Heart left ventricle (tissue), 16 donors: ENCODE measurements at regions not wholly inside any gene's neighbourhood (a gene's known extent, or its start where the extent isn't known, plus 50 kb on each side); places are given as distances from the start of the nearest gene placed in this dataset.
"Not testable (repeated sequence)": the region's sequence is repeated elsewhere in the genome, so short reads cannot be mapped to it uniquely, and the experiment has no call there.

Experiments used
- ATAC-seq, 4 donors: fragments of 200-7000 bp; cut with Tn5 transposase; one replicate each; pipeline ENCODE4 v1.9.1; 2020 to 2022; ENCODE audit warnings: moderate library complexity in 4 of 4, mild to moderate bottlenecking in 3 of 4, moderate number of reproducible peaks in 1 of 4
- DNase-seq, 5 donors: peaks; one replicate each; pipeline ENCODE4 v3.0.0-alpha.2; 2020
- H3K27ac ChIP-seq, 12 donors: fragments of 200-600 bp; sonication (generic) in 4 of 12; one replicate each; pipeline versions ENCODE4 v1.5.0 to v1.8.0; 2016 to 2022; ENCODE audit warnings: mild to moderate bottlenecking in 2 of 12
- H3K27me3 ChIP-seq, 9 donors: fragments of 200-600 bp; sonication (generic) in 2 of 9; one replicate each; pipeline versions ENCODE4 v1.5.1 to v1.8.0; 2016 to 2022; ENCODE audit warnings: mild to moderate bottlenecking in 3 of 9
- H3K36me3 ChIP-seq, 9 donors: fragments of 200-600 bp; sonication (generic) in 2 of 9; one replicate each; pipeline versions ENCODE4 v1.5.0 to v1.8.0; 2018 to 2022; ENCODE audit warnings: mild to moderate bottlenecking in 2 of 9
- H3K4me1 ChIP-seq, 12 donors: fragments of 200-600 bp; sonication (generic) in 4 of 12; one replicate each; pipeline versions ENCODE4 v1.5.0 to v1.8.0; 2016 to 2022; ENCODE audit warnings: mild to moderate bottlenecking in 3 of 12
- H3K4me3 ChIP-seq, 12 donors: fragments of 200-600 bp; sonication (generic) in 4 of 12; one replicate each; pipeline versions ENCODE4 v1.5.0 to v1.8.0; 2017 to 2022; ENCODE audit warnings: mild to moderate bottlenecking in 9 of 12, moderate library complexity in 4 of 12
- H3K9me3 ChIP-seq, 12 donors: fragments of 200-600 bp; sonication (generic) in 4 of 12; one replicate each; pipeline versions ENCODE4 v1.5.0 to v1.8.0; 2016 to 2022; ENCODE audit warnings: mild to moderate bottlenecking in 1 of 12
- CTCF ChIP-seq, 12 donors: fragments of 200-600 bp; sonication (generic) in 4 of 12; IDR thresholded peaks; one replicate each; pipeline versions ENCODE4 v1.5.0 to v1.8.0; 2018 to 2022; ENCODE audit warnings: antibody characterized with exemption in 12 of 12, mild to moderate bottlenecking in 5 of 12
- POLR2A ChIP-seq, 2 donors: fragments of 450-650 bp; IDR thresholded peaks; one replicate each; pipeline ENCODE4 v1.6.1; 2017; ENCODE audit warnings: antibody characterized with exemption in 2 of 2, mild to moderate bottlenecking in 2 of 2, moderate library complexity in 2 of 2
- WGBS, 4 donors: extraction: QIAGEN DNeasy Blood & Tissue Kit in 2 of 4; methylation state at CpG; one replicate each; pipeline versions ENCODE4 v1.1.5 to v1.1.7; 2013 to 2018; 5-methylcytosine and 5-hydroxymethylcytosine counted together
- intact Hi-C, 10 donors: fragments of 100-400 bp; cut with DNase I; formaldehyde crosslinking; loops; one replicate each; pipeline versions ENCODE4 v1.11.1 to v1.14.2; 2022
- donor health status: ischemic (EF 13 %, LVEDD 7.1; RV severe dilation, severe dysfunction).
- donor health status: healthy with polysubstance abuse.
- donor health status: DM: no; HTN: yes; CAD: no.
- donor health status: DM: no; HTN: no; CAD: no.
- donor health status: ischemic (EF 25% LVEDD 6.9; RV normal size, moderate dysfunction).
- donor health status: ischemic (EF 25% LVEDD 5.7; RV mildly dilated, moderate dysfunction).
- donor health status: healthy.
- donor health status: DM: yes; HTN: yes; CAD: no.
- donor health status: ischemic (EF 35%, LVEDD 5.7; RV mildly dilated, moderate dysfunction).
- donor health status: nonischemic (EF 11% LVEDD 7.7; RV severe dilation, severe dysfunction).
- donor health status: DM: yes; HTN: yes; CAD: no.
- donor health status: PGD.
- donor health status: ischemic (EF 29% LVEDD 5.4; RV normal size, mild dysfunction).
- donor health status: nonischemic (EF 23%, LVEDD 6.1; RV moderate dilation, normal function).

- Histone ChIP-seq H3K9me3 (peaks cover 0 to under 1% (median 0%) of the 10 kb centered on the region in 12 donors), H3K27me3 (no peaks in the 10 kb centered on the region), H3K27ac (no peak overlapping the region), H3K4me3 (no peak overlapping the region), H3K4me1 (no peaks in the 10 kb centered on the region), H3K36me3 (no peaks in the 10 kb centered on the region)
- intact Hi-C loops = no loop called here
- ATAC-seq = no peak
- 94 to 96% (median 95%) methylated on average over 4 of the region's 4 CpGs for WGBS, 4 donors
- no peak for TF ChIP-seq CTCF (IDR thresholded peaks at IDR 0.05)
- no peak for TF ChIP-seq POLR2A (IDR thresholded peaks at IDR 0.05)
- no peak for DNase-seq
Observed at GRCh38 chr10:4226941-4227540, 442.0 kb upstream of the KLF6 start.

- Histone ChIP-seq H3K27ac (no peak overlapping the region), H3K27me3 (no peaks in the 10 kb centered on the region), H3K4me1 (peaks cover 0 to 4% (median 0%) of the 10 kb centered on the region in 12 donors), H3K36me3 (no peaks in the 10 kb centered on the region), H3K9me3 (no peaks in the 10 kb centered on the region), H3K4me3 (no peak overlapping the region)
- WGBS, 4 donors = 96 to 98% (median 97%) methylated on average over 6 of the region's 6 CpGs
- TF ChIP-seq POLR2A (IDR thresholded peaks at IDR 0.05) (no peak), CTCF (IDR thresholded peaks at IDR 0.05) (no peak)
- intact Hi-C loops = no loop called here
- no peak for DNase-seq
- no peak for ATAC-seq
Observed at GRCh38 chr10:4224178-4224577, 439.2 kb upstream of the KLF6 start.

GRCh38 chr10:4221310-4221709 lies 436.3 kb upstream of the KLF6 start:
- H3K4me1 ChIP-seq = peaks cover 0 to 12% (median 2%) of the 10 kb centered on the region in 12 donors
- H3K9me3 ChIP-seq, DNase-seq, H3K4me3 ChIP-seq, H3K27ac ChIP-seq, intact Hi-C loops, ATAC-seq, H3K36me3 ChIP-seq, H3K27me3 ChIP-seq: not testable (repeated sequence)
- WGBS, 4 donors = 88 to 92% (median 90%) methylated on average over 2 of the region's 2 CpGs

- Histone ChIP-seq H3K4me3 (no peak overlapping the region), H3K9me3 (no peaks in the 10 kb centered on the region), H3K4me1 (peaks cover 0 to 17% (median 5%) of the 10 kb centered on the region in 12 donors), H3K27me3 (no peaks in the 10 kb centered on the region), H3K27ac (no peak overlapping the region), H3K36me3 (no peaks in the 10 kb centered on the region)
- DNase-seq (no peak), ATAC-seq (no peak)
- TF ChIP-seq POLR2A (IDR thresholded peaks at IDR 0.05) (no peak), CTCF (IDR thresholded peaks at IDR 0.05) (no peak)
- 95 to 97% (median 96%) methylated on average over 4 of the region's 4 CpGs for WGBS, 4 donors
- intact Hi-C loops = no loop called here
Observed at GRCh38 chr10:4219901-4220300, 434.9 kb upstream of the KLF6 start.

GRCh38 chr10:4217653-4218052 lies 432.6 kb upstream of the KLF6 start:
- no peak for DNase-seq
- Histone ChIP-seq H3K36me3 (no peaks in the 10 kb centered on the region), H3K4me3 (peak overlapping the region in 1 of 12 donors; percentile 8), H3K9me3 (no peaks in the 10 kb centered on the region), H3K27me3 (no peaks in the 10 kb centered on the region), H3K27ac (peak overlapping the region in 2 of 12 donors; percentile 18 to 23), H3K4me1 (peaks cover 0 to 23% (median 6%) of the 10 kb centered on the region in 12 donors)
- no peak for TF ChIP-seq POLR2A (IDR thresholded peaks at IDR 0.05)
- TF ChIP-seq CTCF (IDR thresholded peaks at IDR 0.05) = no peak
- intact Hi-C loops = no loop called here
- WGBS, 4 donors = 62 to 72% (median 64%) methylated on average over 9 of the region's 9 CpGs
- ATAC-seq = peak in 3 of 4 donors; percentile 51 to 74 (median 67)
